GM23338 (cell line): ENCODE measurements at regions not wholly inside any gene's neighbourhood (a gene's known extent, or its start where the extent isn't known, plus 50 kb on each side); places are given as distances from the start of the nearest gene placed in this dataset.

ENCODE experiments used
- ATAC-seq: fragments of 200-7000 bp; cut with Tn5 transposase; 3 replicates; pipeline ENCODE4 v1.9.1; 2020
- DNase-seq: peaks from one replicate; pipeline ENCODE4 v3.0.0-alpha.2; 2015; ENCODE audit warnings: low spot score
- H2AFZ ChIP-seq: fragments of 200-600 bp; sonication (generic); 2 replicates; pipeline ENCODE4 v1.8.0; 2016; ENCODE audit warnings: antibody characterized with exemption, mild to moderate bottlenecking, moderate library complexity
- H3F3A ChIP-seq: fragments of 200-600 bp; sonication (generic); replicated peaks from 2 replicates; pipeline ENCODE4 v1.8.0; 2017; ENCODE audit warnings: antibody characterized with exemption, mixed run types, low read depth
- H3K27ac ChIP-seq: fragments of 200-600 bp; sonication (generic); 2 replicates; pipeline ENCODE4 v1.6.1; 2016; ENCODE audit warnings: low read depth
- H3K27me3 ChIP-seq: fragments of 200-600 bp; sonication (generic); 2 replicates; pipeline ENCODE4 v1.8.0; 2016; ENCODE audit warnings: mild to moderate bottlenecking, mixed run types, moderate library complexity; ENCODE audit not compliant: insufficient read depth
- H3K36me3 ChIP-seq: fragments of 200-600 bp; sonication (generic); 2 replicates; pipeline ENCODE4 v1.8.0; 2016; ENCODE audit warnings: mild to moderate bottlenecking; ENCODE audit not compliant: insufficient read depth
- H3K4me1 ChIP-seq: fragments of 200-600 bp; sonication (generic); 2 replicates; pipeline ENCODE4 v1.8.0; 2016; ENCODE audit warnings: mild to moderate bottlenecking, moderate library complexity; ENCODE audit not compliant: insufficient read depth
- H3K4me2 ChIP-seq: fragments of 200-600 bp; sonication (generic); 2 replicates; pipeline ENCODE4 v1.7.1; 2017; ENCODE audit warnings: mixed run types
- H3K4me3 ChIP-seq: fragments of 200-600 bp; sonication (generic); 2 replicates; pipeline ENCODE4 v1.6.1; 2016; ENCODE audit warnings: mixed run types
- H3K79me2 ChIP-seq: fragments of 200-600 bp; sonication (generic); replicated peaks from 2 replicates; pipeline ENCODE4 v1.8.0; 2017; ENCODE audit warnings: mild to moderate bottlenecking; ENCODE audit not compliant: insufficient read depth
- H3K9me2 ChIP-seq: fragments of 200-600 bp; sonication (generic); 2 replicates; pipeline ENCODE4 v1.8.0; 2017; ENCODE audit not compliant: insufficient read depth
- H4K20me1 ChIP-seq: fragments of 200-600 bp; sonication (generic); replicated peaks from 2 replicates; pipeline ENCODE4 v1.8.0; 2017; ENCODE audit warnings: mild to moderate bottlenecking; ENCODE audit not compliant: insufficient read depth
- H3K27ac Mint-ChIP-seq: 2 replicates; pipeline ENCODE4 v1.8.0; 2020; ENCODE audit warnings: inconsistent platforms, mild to moderate bottlenecking, moderate library complexity, mixed read lengths
- H3K27me3 Mint-ChIP-seq: 3 replicates; pipeline ENCODE4 v1.8.0; 2022; ENCODE audit warnings: low read depth, mild to moderate bottlenecking, moderate library complexity, mixed read lengths, inconsistent platforms; ENCODE audit not compliant: insufficient read depth, poor library complexity
- H3K36me3 Mint-ChIP-seq: 3 replicates; pipeline ENCODE4 v1.8.0; 2021; ENCODE audit warnings: low read depth, mild to moderate bottlenecking, inconsistent platforms, moderate library complexity, mixed read lengths
- H3K4me1 Mint-ChIP-seq: 3 replicates; pipeline ENCODE4 v1.8.0; 2020; ENCODE audit warnings: mild to moderate bottlenecking, inconsistent platforms, mixed read lengths
- H3K4me3 Mint-ChIP-seq: 3 replicates; pipeline ENCODE4 v1.8.0; 2021; ENCODE audit warnings: moderate library complexity, mild to moderate bottlenecking, inconsistent platforms, mixed read lengths
- H3K9me3 Mint-ChIP-seq: 3 replicates; pipeline ENCODE4 v1.8.0; 2020; ENCODE audit warnings: moderate library complexity, mild to moderate bottlenecking, inconsistent platforms, mixed read lengths
- EZH2phosphoT487 ChIP-seq: fragments of 200-600 bp; sonication (generic); IDR thresholded peaks from one replicate; pipeline ENCODE4 v1.8.1; 2018; ENCODE audit warnings: antibody characterized with exemption; ENCODE audit not compliant: unreplicated experiment
- JUNB ChIP-seq: IDR thresholded peaks from one replicate; pipeline ENCODE4 v1.6.1; 2016; ENCODE audit warnings: antibody characterized with exemption; ENCODE audit not compliant: unreplicated experiment
- POLR2AphosphoS5 ChIP-seq: IDR thresholded peaks from 2 replicates; pipeline ENCODE4 v1.6.1; 2016; ENCODE audit warnings: antibody characterized with exemption, low read depth
- STAT1 ChIP-seq: IDR thresholded peaks from one replicate; pipeline ENCODE4 v1.6.1; 2016; ENCODE audit warnings: antibody characterized with exemption; ENCODE audit not compliant: unreplicated experiment
- ZNF462 ChIP-seq: fragments of 250-450 bp; sonication (Bioruptor Pico); IDR thresholded peaks from 2 replicates; pipeline ENCODE4 v1.5.0; 2020; ENCODE audit warnings: mild to moderate bottlenecking, moderate library complexity

- ATAC-seq (no peak), DNase-seq (no peak)
- H3K4me2 ChIP-seq, result no peak overlapping the region
- no peak overlapping the region for H3K27ac ChIP-seq
- H2AFZ ChIP-seq, result no peak overlapping the region
- Mint-ChIP-seq H3K36me3 (no peaks in the 10 kb centered on the region), H3K4me3 (no peak overlapping the region), H3K9me3 (no peaks in the 10 kb centered on the region), H3K27ac (no peak overlapping the region), H3K27me3 (no peaks in the 10 kb centered on the region), H3K4me1 (peaks cover 18% of the 10 kb centered on the region)
- no peak for TF ChIP-seq ZNF462
- H3K36me3 ChIP-seq, result no peaks in the 10 kb centered on the region
- 0 out of 2 replicates have a peak, but pooled peaks cover 3% of the 10 kb centered on the region for H3K9me2 ChIP-seq
- H4K20me1 ChIP-seq, result no peaks in the 10 kb centered on the region
- H3K4me3 ChIP-seq, result no peak overlapping the region
- H3K4me1 ChIP-seq, result peaks cover 26% of the 10 kb centered on the region
- H3K79me2 ChIP-seq, result no peaks in the 10 kb centered on the region
- H3F3A ChIP-seq, result no peaks in the 10 kb centered on the region
- no peaks in the 10 kb centered on the region for H3K27me3 ChIP-seq
Observed at GRCh38 chr2:59077981-59078531, 836.9 kb upstream of the FANCL start.

GRCh38 chr2:59077026-59077725, 836.1 kb upstream of the FANCL start:
- 0 out of 2 replicates have a peak, but pooled peaks cover 3% of the 10 kb centered on the region for H3K9me2 ChIP-seq
- H3K4me1 ChIP-seq, result peaks cover 26% of the 10 kb centered on the region
- Mint-ChIP-seq H3K9me3 (peaks cover 3% of the 10 kb centered on the region; the same call in 2 of the 3 replicates), H3K4me1 (peaks cover 18% of the 10 kb centered on the region), H3K27me3 (peaks cover 1% of the 10 kb centered on the region), H3K27ac (no peak overlapping the region), H3K36me3 (no peaks in the 10 kb centered on the region), H3K4me3 (no peak overlapping the region)
- H3K4me2 ChIP-seq, result no peak overlapping the region
- H3F3A ChIP-seq, result no peaks in the 10 kb centered on the region
- no peaks in the 10 kb centered on the region for H3K36me3 ChIP-seq
- no peak overlapping the region for H3K27ac ChIP-seq
- DNase-seq, result no peak
- no peak overlapping the region for H3K4me3 ChIP-seq
- no peak overlapping the region for H2AFZ ChIP-seq
- no peaks in the 10 kb centered on the region for H3K27me3 ChIP-seq
- no peak for ATAC-seq
- no peaks in the 10 kb centered on the region for H4K20me1 ChIP-seq
- no peaks in the 10 kb centered on the region for H3K79me2 ChIP-seq
- no peak for TF ChIP-seq EZH2phosphoT487
- no peak for TF ChIP-seq POLR2AphosphoS5
- no peak for TF ChIP-seq STAT1
- TF ChIP-seq JUNB, result no peak
- no peak for TF ChIP-seq ZNF462
